Upper lobe of left lung (tissue), 4 donors: ENCODE measurements at regions not wholly inside any gene's neighbourhood (a gene's known extent, or its start where the extent isn't known, plus 50 kb on each side); places are given as distances from the start of the nearest gene placed in this dataset.

Source experiments
- EP300 ChIP-seq, 4 donors: sonication (generic); formaldehyde crosslinking; IDR thresholded peaks; one replicate each; pipeline ENCODE4 v1.5.1; 2017; ENCODE audit warnings: antibody characterized with exemption in 4 of 4, control low read depth in 2 of 4
- POLR2A ChIP-seq, 4 donors: fragments of 450-650 bp; IDR thresholded peaks; one replicate each; pipeline ENCODE4 v1.5.1; 2016 to 2017; ENCODE audit warnings: antibody characterized with exemption in 4 of 4, mild to moderate bottlenecking in 2 of 4
- POLR2AphosphoS5 ChIP-seq, 2 donors: sonication (generic); formaldehyde crosslinking; IDR thresholded peaks; one replicate each; pipeline ENCODE4 v1.5.1; 2017; ENCODE audit warnings: antibody characterized with exemption in 2 of 2
- TF ChIP-seq, protein P1 (sequence below), 6 experiments: fragments of 450-650 bp in 4 of 6; fragments of 200-600 bp in 2 of 6; sonication (generic) in 2 of 6; IDR thresholded peaks; one replicate each; pipeline ENCODE4 v1.5.1; 2016 to 2019; ENCODE audit warnings: antibody characterized with exemption in 6 of 6

DNA sequence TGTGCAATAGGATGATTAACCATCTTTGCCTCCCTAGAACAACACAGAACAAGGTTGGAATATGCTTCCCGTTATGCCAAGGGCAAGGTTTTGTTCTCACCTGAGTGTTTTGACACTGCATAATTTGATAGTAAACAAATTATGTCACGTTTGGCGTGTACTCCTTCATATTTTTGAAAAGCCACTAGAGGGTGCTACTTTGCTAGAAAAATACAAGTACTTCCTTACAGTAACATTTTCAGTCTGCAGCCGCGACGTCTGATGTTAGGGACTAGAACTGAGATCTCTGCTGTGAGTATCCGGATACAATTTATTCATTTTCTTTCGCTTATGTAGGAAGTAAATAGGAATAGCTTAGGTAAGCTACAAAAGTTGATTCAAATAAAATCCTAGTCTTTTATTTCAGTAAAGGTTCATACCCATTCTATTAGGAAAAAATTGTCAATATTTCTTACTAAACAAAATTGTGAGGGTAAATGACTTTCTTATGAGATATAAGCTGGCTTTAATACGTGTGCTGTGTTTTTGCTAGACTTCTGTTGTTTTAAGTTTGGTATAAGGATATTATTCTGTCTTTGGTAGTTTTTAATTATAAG lies 181.1 kb upstream of the WDFY3 start:
- TF ChIP-seq, protein P1, sequence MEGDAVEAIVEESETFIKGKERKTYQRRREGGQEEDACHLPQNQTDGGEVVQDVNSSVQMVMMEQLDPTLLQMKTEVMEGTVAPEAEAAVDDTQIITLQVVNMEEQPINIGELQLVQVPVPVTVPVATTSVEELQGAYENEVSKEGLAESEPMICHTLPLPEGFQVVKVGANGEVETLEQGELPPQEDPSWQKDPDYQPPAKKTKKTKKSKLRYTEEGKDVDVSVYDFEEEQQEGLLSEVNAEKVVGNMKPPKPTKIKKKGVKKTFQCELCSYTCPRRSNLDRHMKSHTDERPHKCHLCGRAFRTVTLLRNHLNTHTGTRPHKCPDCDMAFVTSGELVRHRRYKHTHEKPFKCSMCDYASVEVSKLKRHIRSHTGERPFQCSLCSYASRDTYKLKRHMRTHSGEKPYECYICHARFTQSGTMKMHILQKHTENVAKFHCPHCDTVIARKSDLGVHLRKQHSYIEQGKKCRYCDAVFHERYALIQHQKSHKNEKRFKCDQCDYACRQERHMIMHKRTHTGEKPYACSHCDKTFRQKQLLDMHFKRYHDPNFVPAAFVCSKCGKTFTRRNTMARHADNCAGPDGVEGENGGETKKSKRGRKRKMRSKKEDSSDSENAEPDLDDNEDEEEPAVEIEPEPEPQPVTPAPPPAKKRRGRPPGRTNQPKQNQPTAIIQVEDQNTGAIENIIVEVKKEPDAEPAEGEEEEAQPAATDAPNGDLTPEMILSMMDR (IDR thresholded peaks at IDR 0.05) = peak; percentile 23 to 67 (median 56)
- TF ChIP-seq POLR2AphosphoS5 (IDR thresholded peaks at IDR 0.05) (no peak), POLR2A (IDR thresholded peaks at IDR 0.05) (no peak), EP300 (IDR thresholded peaks at IDR 0.05) (no peak)
